ENCODE measurements at regions not wholly inside any gene's neighbourhood (a gene's known extent, or its start where the extent isn't known, plus 50 kb on each side); places are given as distances from the start of the nearest gene placed in this dataset.

DNA sequence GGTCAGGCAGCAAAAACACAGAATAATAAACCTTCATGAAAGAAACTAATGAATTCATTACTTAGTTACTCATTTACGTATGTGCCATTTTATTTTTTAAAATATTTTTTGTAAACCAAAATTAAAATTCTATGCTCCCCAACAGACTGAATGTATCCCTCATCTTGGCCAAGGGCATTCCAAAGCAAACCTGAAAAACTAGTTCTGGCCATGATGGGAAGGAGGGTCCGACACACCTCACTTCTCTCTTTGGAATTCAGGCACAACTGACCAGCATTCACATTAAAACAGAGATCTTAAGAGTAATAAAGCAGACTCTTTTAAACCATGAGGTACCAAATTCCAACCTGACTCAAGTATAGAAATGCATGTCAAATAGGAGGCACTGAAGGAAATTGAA, 1576.9 kb upstream of the SPRY2 start:
- H3K4me2 ChIP-seq = peak overlapping the region; percentile 14; the same call in 1 of the 2 replicates
- H3K36me3 Mint-ChIP-seq (ENCODE audit: low read depth) = peaks cover 8% of the 10 kb centered on the region; the same call in 2 of the 3 replicates
- TF ChIP-seq NANOG (IDR thresholded peaks at IDR 0.05; ENCODE audit: borderline replicate concordance) (no peak), ZNF114 (CRISPR knock-in tag; IDR thresholded peaks at IDR 0.05) (no peak), CREB1 (CRISPR knock-in tag; IDR thresholded peaks at IDR 0.05; ENCODE audit: low read depth) (no peak), ZNF331 (CRISPR knock-in tag; IDR thresholded peaks at IDR 0.05; ENCODE audit: low read depth) (no peak), JUNB (IDR thresholded peaks at IDR 0.05; ENCODE audit: unreplicated experiment) (no peak)
- TF ChIP-seq, protein P1, sequence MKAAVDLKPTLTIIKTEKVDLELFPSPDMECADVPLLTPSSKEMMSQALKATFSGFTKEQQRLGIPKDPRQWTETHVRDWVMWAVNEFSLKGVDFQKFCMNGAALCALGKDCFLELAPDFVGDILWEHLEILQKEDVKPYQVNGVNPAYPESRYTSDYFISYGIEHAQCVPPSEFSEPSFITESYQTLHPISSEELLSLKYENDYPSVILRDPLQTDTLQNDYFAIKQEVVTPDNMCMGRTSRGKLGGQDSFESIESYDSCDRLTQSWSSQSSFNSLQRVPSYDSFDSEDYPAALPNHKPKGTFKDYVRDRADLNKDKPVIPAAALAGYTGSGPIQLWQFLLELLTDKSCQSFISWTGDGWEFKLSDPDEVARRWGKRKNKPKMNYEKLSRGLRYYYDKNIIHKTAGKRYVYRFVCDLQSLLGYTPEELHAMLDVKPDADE (IDR thresholded peaks at IDR 0.05) = no peak
- TF ChIP-seq, protein P2, sequence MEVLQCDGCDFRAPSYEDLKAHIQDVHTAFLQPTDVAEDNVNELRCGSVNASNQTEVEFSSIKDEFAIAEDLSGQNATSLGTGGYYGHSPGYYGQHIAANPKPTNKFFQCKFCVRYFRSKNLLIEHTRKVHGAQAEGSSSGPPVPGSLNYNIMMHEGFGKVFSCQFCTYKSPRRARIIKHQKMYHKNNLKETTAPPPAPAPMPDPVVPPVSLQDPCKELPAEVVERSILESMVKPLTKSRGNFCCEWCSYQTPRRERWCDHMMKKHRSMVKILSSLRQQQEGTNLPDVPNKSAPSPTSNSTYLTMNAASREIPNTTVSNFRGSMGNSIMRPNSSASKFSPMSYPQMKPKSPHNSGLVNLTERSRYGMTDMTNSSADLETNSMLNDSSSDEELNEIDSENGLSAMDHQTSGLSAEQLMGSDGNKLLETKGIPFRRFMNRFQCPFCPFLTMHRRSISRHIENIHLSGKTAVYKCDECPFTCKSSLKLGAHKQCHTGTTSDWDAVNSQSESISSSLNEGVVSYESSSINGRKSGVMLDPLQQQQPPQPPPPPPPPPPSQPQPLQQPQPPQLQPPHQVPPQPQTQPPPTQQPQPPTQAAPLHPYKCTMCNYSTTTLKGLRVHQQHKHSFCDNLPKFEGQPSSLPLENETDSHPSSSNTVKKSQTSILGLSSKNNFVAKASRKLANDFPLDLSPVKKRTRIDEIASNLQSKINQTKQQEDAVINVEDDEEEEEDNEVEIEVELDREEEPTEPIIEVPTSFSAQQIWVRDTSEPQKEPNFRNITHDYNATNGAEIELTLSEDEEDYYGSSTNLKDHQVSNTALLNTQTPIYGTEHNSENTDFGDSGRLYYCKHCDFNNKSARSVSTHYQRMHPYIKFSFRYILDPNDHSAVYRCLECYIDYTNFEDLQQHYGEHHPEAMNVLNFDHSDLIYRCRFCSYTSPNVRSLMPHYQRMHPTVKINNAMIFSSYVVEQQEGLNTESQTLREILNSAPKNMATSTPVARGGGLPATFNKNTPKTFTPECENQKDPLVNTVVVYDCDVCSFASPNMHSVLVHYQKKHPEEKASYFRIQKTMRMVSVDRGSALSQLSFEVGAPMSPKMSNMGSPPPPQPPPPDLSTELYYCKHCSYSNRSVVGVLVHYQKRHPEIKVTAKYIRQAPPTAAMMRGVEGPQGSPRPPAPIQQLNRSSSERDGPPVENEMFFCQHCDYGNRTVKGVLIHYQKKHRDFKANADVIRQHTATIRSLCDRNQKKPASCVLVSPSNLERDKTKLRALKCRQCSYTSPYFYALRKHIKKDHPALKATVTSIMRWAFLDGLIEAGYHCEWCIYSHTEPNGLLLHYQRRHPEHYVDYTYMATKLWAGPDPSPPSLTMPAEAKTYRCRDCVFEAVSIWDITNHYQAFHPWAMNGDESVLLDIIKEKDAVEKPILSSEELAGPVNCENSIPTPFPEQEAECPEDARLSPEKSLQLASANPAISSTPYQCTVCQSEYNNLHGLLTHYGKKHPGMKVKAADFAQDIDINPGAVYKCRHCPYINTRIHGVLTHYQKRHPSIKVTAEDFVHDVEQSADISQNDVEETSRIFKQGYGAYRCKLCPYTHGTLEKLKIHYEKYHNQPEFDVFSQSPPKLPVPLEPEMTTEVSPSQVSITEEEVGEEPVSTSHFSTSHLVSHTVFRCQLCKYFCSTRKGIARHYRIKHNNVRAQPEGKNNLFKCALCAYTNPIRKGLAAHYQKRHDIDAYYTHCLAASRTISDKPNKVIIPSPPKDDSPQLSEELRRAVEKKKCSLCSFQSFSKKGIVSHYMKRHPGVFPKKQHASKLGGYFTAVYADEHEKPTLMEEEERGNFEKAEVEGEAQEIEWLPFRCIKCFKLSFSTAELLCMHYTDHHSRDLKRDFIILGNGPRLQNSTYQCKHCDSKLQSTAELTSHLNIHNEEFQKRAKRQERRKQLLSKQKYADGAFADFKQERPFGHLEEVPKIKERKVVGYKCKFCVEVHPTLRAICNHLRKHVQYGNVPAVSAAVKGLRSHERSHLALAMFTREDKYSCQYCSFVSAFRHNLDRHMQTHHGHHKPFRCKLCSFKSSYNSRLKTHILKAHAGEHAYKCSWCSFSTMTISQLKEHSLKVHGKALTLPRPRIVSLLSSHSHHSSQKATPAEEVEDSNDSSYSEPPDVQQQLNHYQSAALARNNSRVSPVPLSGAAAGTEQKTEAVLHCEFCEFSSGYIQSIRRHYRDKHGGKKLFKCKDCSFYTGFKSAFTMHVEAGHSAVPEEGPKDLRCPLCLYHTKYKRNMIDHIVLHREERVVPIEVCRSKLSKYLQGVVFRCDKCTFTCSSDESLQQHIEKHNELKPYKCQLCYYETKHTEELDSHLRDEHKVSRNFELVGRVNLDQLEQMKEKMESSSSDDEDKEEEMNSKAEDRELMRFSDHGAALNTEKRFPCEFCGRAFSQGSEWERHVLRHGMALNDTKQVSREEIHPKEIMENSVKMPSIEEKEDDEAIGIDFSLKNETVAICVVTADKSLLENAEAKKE (CRISPR knock-in tag; IDR thresholded peaks at IDR 0.05) = no peak
- no peak overlapping the region for H3K27ac ChIP-seq (ENCODE audit: low read depth)
- no peaks in the 10 kb centered on the region for H3K9me2 ChIP-seq (ENCODE audit: insufficient read depth)
- no peak overlapping the region for H3K4me3 Mint-ChIP-seq
- no peak overlapping the region for H2AFZ ChIP-seq
- peak; percentile 48; the same call in 2 of the 3 replicates for ATAC-seq
- H3K36me3 ChIP-seq (ENCODE audit: insufficient read depth) = no peaks in the 10 kb centered on the region
- H3K27ac Mint-ChIP-seq = no peak overlapping the region; the same call in 1 of the 2 replicates
- H3K27me3 Mint-ChIP-seq (ENCODE audit: insufficient read depth, low read depth, poor library complexity) = no peaks in the 10 kb centered on the region
- H3K4me1 ChIP-seq (ENCODE audit: insufficient read depth) = peaks cover 16% of the 10 kb centered on the region
- H3K79me2 ChIP-seq (replicated peaks; ENCODE audit: insufficient read depth) = no peaks in the 10 kb centered on the region
- peak; percentile 46 for DNase-seq (ENCODE audit: low spot score)
- no peaks in the 10 kb centered on the region for H3K27me3 ChIP-seq (ENCODE audit: insufficient read depth)
- H3F3A ChIP-seq (replicated peaks; ENCODE audit: low read depth) = no peaks in the 10 kb centered on the region
- H3K9me3 Mint-ChIP-seq = peaks cover 4% of the 10 kb centered on the region; the same call in 1 of the 3 replicates
- peaks cover 18% of the 10 kb centered on the region for H3K4me1 Mint-ChIP-seq
- H3K4me3 ChIP-seq = no peak overlapping the region
- H4K20me1 ChIP-seq (replicated peaks; ENCODE audit: insufficient read depth) = no peaks in the 10 kb centered on the region
